ENCODE measurements at regions not wholly inside any gene's neighbourhood (a gene's known extent, or its start where the extent isn't known, plus 50 kb on each side); places are given as distances from the start of the nearest gene placed in this dataset.

DNA sequence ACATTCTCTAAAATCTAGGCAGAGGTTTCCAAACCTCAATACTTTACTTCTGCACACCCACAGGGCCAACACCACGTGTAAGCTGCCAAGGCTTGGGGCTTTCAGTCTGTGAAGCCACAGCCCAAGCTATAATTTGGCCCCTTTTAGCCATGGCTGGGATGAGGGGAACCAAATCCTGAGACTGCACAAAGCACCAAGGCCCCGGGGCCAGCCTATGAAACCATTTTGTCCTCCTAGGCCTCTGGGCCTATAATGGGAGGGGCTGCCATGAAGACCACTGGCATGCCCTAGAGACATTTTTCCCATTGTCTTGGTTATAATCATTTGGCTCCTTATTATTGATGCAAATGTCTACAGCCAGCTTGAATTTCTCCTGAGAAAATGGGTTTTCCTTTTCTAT, 513.0 kb upstream of the ADGRB3 start:
- TF ChIP-seq, protein P1, sequence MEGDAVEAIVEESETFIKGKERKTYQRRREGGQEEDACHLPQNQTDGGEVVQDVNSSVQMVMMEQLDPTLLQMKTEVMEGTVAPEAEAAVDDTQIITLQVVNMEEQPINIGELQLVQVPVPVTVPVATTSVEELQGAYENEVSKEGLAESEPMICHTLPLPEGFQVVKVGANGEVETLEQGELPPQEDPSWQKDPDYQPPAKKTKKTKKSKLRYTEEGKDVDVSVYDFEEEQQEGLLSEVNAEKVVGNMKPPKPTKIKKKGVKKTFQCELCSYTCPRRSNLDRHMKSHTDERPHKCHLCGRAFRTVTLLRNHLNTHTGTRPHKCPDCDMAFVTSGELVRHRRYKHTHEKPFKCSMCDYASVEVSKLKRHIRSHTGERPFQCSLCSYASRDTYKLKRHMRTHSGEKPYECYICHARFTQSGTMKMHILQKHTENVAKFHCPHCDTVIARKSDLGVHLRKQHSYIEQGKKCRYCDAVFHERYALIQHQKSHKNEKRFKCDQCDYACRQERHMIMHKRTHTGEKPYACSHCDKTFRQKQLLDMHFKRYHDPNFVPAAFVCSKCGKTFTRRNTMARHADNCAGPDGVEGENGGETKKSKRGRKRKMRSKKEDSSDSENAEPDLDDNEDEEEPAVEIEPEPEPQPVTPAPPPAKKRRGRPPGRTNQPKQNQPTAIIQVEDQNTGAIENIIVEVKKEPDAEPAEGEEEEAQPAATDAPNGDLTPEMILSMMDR (IDR thresholded peaks at IDR 0.05): no peak
- no peak for TF ChIP-seq POLR2A (IDR thresholded peaks at IDR 0.05)

Measured in vagina (tissue), 2 donors.